HUES64 (cell line): ENCODE measurements at regions not wholly inside any gene's neighbourhood (a gene's known extent, or its start where the extent isn't known, plus 50 kb on each side); places are given as distances from the start of the nearest gene placed in this dataset.

Experiments used
- H3K27ac ChIP-seq: 2 replicates; pipeline ENCODE4 v1.7.0; 2013; ENCODE audit warnings: low read depth, low read length, inconsistent platforms
- H3K27me3 ChIP-seq: 2 replicates; pipeline ENCODE4 v1.6.1; 2013; ENCODE audit warnings: mild to moderate bottlenecking, low read length; ENCODE audit not compliant: insufficient read depth
- H3K36me3 ChIP-seq: 2 replicates; pipeline ENCODE4 v1.6.1; 2013; ENCODE audit warnings: mild to moderate bottlenecking, low read length; ENCODE audit not compliant: insufficient read depth
- H3K4me1 ChIP-seq: 2 replicates; pipeline ENCODE4 v1.6.1; 2013; ENCODE audit warnings: mild to moderate bottlenecking, low read length, moderate library complexity; ENCODE audit not compliant: insufficient read depth
- H3K4me3 ChIP-seq: 2 replicates; pipeline ENCODE4 v1.5.1; 2013; ENCODE audit warnings: mild to moderate bottlenecking, low read length, moderate library complexity
- H3K9ac ChIP-seq: 2 replicates; pipeline ENCODE4 v1.6.1; 2013; ENCODE audit warnings: mild to moderate bottlenecking, low read depth, low read length
- H3K9me3 ChIP-seq: 2 replicates; pipeline ENCODE4 v1.6.1; 2013; ENCODE audit warnings: low read depth, low read length; ENCODE audit not compliant: insufficient read depth
- WGBS: fragments of 150-250, 120-280 bp; methylation state at CpG from one replicate; pipeline ENCODE4 v1.1.7; 2013; ENCODE audit warnings: missing lambda C conversion rate; 5-methylcytosine and 5-hydroxymethylcytosine counted together

- WGBS, result 100% methylated on average over 1 of the region's 2 CpGs
- no peaks in the 10 kb centered on the region for H3K27me3 ChIP-seq
- no peaks in the 10 kb centered on the region for H3K4me1 ChIP-seq
- no peak overlapping the region for H3K9ac ChIP-seq
- H3K36me3 ChIP-seq, result no peaks in the 10 kb centered on the region
- H3K9me3 ChIP-seq, result no peaks in the 10 kb centered on the region
- no peak overlapping the region for H3K27ac ChIP-seq
- no peak overlapping the region for H3K4me3 ChIP-seq
Measured at GRCh38 chr7:16178585-16178984, 242.8 kb downstream of the CRPPA start.

GRCh38 chr7:16178092-16178491 lies 243.2 kb downstream of the CRPPA start:
- Histone ChIP-seq H3K9ac (no peak overlapping the region), H3K27me3 (no peaks in the 10 kb centered on the region), H3K27ac (no peak overlapping the region), H3K4me3 (no peak overlapping the region), H3K4me1 (no peaks in the 10 kb centered on the region), H3K9me3 (no peaks in the 10 kb centered on the region), H3K36me3 (no peaks in the 10 kb centered on the region)
- WGBS, result 86% methylated on average over 1 of the region's 2 CpGs

GRCh38 chr7:16174253-16174652 lies 247.1 kb downstream of the CRPPA start:
- Histone ChIP-seq H3K36me3 (no peaks in the 10 kb centered on the region), H3K4me1 (no peaks in the 10 kb centered on the region), H3K9me3 (peaks cover 7% of the 10 kb centered on the region; the same call in 1 of the 2 replicates), H3K9ac (no peak overlapping the region), H3K27ac (no peak overlapping the region), H3K27me3 (no peaks in the 10 kb centered on the region), H3K4me3 (no peak overlapping the region)
- 98% methylated on average over 3 of the region's 4 CpGs for WGBS

- Histone ChIP-seq H3K4me3 (no peak overlapping the region), H3K9ac (no peak overlapping the region), H3K36me3 (no peaks in the 10 kb centered on the region), H3K9me3 (peaks cover 7% of the 10 kb centered on the region; the same call in 1 of the 2 replicates), H3K27me3 (no peaks in the 10 kb centered on the region), H3K27ac (no peak overlapping the region), H3K4me1 (no peaks in the 10 kb centered on the region)
- 87% methylated on average over 1 of the region's 2 CpGs for WGBS
Measured at GRCh38 chr7:16172366-16172765, 249.0 kb downstream of the CRPPA start.

- 94% methylated on average over 3 of the region's 3 CpGs for WGBS
- no peaks in the 10 kb centered on the region for H3K27me3 ChIP-seq
- no peak overlapping the region for H3K4me3 ChIP-seq
- no peak overlapping the region for H3K27ac ChIP-seq
- peaks cover 7% of the 10 kb centered on the region; the same call in 1 of the 2 replicates for H3K9me3 ChIP-seq
- no peaks in the 10 kb centered on the region for H3K4me1 ChIP-seq
- no peak overlapping the region for H3K9ac ChIP-seq
- H3K36me3 ChIP-seq, result no peaks in the 10 kb centered on the region
Measured at GRCh38 chr7:16171928-16172327, 249.4 kb downstream of the CRPPA start.

- H3K27ac ChIP-seq, result no peak overlapping the region
- no peaks in the 10 kb centered on the region for H3K36me3 ChIP-seq
- no peaks in the 10 kb centered on the region for H3K4me1 ChIP-seq
- H3K4me3 ChIP-seq, result no peak overlapping the region
- no peaks in the 10 kb centered on the region for H3K27me3 ChIP-seq
- peaks cover 7% of the 10 kb centered on the region; the same call in 1 of the 2 replicates for H3K9me3 ChIP-seq
- 97% methylated on average over 18 of the region's 18 CpGs for WGBS
- H3K9ac ChIP-seq, result no peak overlapping the region
Measured at GRCh38 chr7:16170671-16171070, 250.7 kb downstream of the CRPPA start.

GRCh38 chr7:16169537-16169936 lies 251.8 kb downstream of the CRPPA start:
- Histone ChIP-seq H3K4me1 (no peaks in the 10 kb centered on the region), H3K9me3 (peaks cover 7% of the 10 kb centered on the region; the same call in 1 of the 2 replicates), H3K36me3 (no peaks in the 10 kb centered on the region), H3K27me3 (no peaks in the 10 kb centered on the region), H3K4me3 (no peak overlapping the region), H3K27ac (no peak overlapping the region), H3K9ac (no peak overlapping the region)
- 81% methylated on average over 2 of the region's 2 CpGs for WGBS

- Histone ChIP-seq H3K36me3 (no peaks in the 10 kb centered on the region), H3K9ac (no peak overlapping the region), H3K27me3 (no peaks in the 10 kb centered on the region), H3K4me3 (no peak overlapping the region), H3K9me3 (peaks cover 7% of the 10 kb centered on the region; the same call in 1 of the 2 replicates), H3K27ac (no peak overlapping the region), H3K4me1 (no peaks in the 10 kb centered on the region)
- WGBS, result 90% methylated on average over 3 of the region's 3 CpGs
Measured at GRCh38 chr7:16167526-16167925, 253.8 kb downstream of the CRPPA start.

GRCh38 chr7:16144361-16144760 lies 277.0 kb downstream of the CRPPA start:
- Histone ChIP-seq H3K4me1 (no peaks in the 10 kb centered on the region), H3K27ac (no peak overlapping the region), H3K9me3 (peaks cover 28% of the 10 kb centered on the region), H3K4me3 (no peak overlapping the region), H3K27me3 (no peaks in the 10 kb centered on the region), H3K9ac (no peak overlapping the region), H3K36me3 (0 out of 2 replicates have a peak, but pooled peaks cover 2% of the 10 kb centered on the region)
- WGBS, result 93% methylated on average over 4 of the region's 4 CpGs

GRCh38 chr7:16137944-16138343 lies 283.4 kb downstream of the CRPPA start:
- H3K27me3 ChIP-seq, result no peaks in the 10 kb centered on the region

GRCh38 chr7:16136896-16137295 lies 284.4 kb downstream of the CRPPA start:
- H3K4me1 ChIP-seq, result no peaks in the 10 kb centered on the region
- no peaks in the 10 kb centered on the region for H3K36me3 ChIP-seq
- H3K9ac ChIP-seq, result no peak overlapping the region
- H3K4me3 ChIP-seq, result no peak overlapping the region
- H3K27ac ChIP-seq, result no peak overlapping the region
- H3K9me3 ChIP-seq, result no peaks in the 10 kb centered on the region
- WGBS, result 91% methylated on average over 2 of the region's 2 CpGs
- no peaks in the 10 kb centered on the region for H3K27me3 ChIP-seq

More at GRCh38 chr7:16137944-16138343, 283.4 kb downstream of the CRPPA start:
- no peak overlapping the region for H3K4me3 ChIP-seq
- H3K27ac ChIP-seq, result no peak overlapping the region
- no peak overlapping the region for H3K9ac ChIP-seq
- no peaks in the 10 kb centered on the region for H3K9me3 ChIP-seq
- WGBS, result no CpG with 5 or more reads among the region's 2 CpGs
- H3K4me1 ChIP-seq, result no peaks in the 10 kb centered on the region
- no peaks in the 10 kb centered on the region for H3K36me3 ChIP-seq

- Histone ChIP-seq H3K27ac (no peak overlapping the region), H3K9ac (no peak overlapping the region), H3K27me3 (no peaks in the 10 kb centered on the region), H3K4me1 (no peaks in the 10 kb centered on the region), H3K4me3 (no peak overlapping the region), H3K36me3 (no peaks in the 10 kb centered on the region), H3K9me3 (no peaks in the 10 kb centered on the region)
Measured at GRCh38 chr7:16135658-16136057, 285.7 kb downstream of the CRPPA start.
